HepG2 (cell line): ENCODE measurements at regions not wholly inside any gene's neighbourhood (a gene's known extent, or its start where the extent isn't known, plus 50 kb on each side); places are given as distances from the start of the nearest gene placed in this dataset.

Source experiments
- ATAC-seq: fragments of 200-7000 bp; cut with Tn5 transposase; 3 replicates; pipeline ENCODE4 v1.9.1; 2020; ENCODE audit warnings: mild to moderate bottlenecking, moderate library complexity
- BruUV-seq: library from RNA; stranded (reverse); fragments of 400-500 nt; replicated peaks from 2 replicates; lab custom pipeline; 2021; lab: Mats Ljungman, UMichigan
- CTCF ChIA-PET: fragments of 300-600 bp; formaldehyde crosslinking; extraction: SDS; loops from one replicate; lab custom pipeline; 2021; ENCODE audit warnings: low total read pairs, inconsistent platforms, low intra/inter-chr PET ratio; lab: Yijun Ruan, JAX
- POLR2A ChIA-PET: fragments of 350-600 bp; sonication (Branson Sonifier 250); formaldehyde crosslinking; loops from one replicate; lab custom pipeline; 2020; ENCODE audit warnings: antibody characterized with exemption, inconsistent platforms; lab: Yijun Ruan, JAX
- DNase-seq: peaks from one replicate; pipeline ENCODE4 v3.0.0-alpha.2; 2015; ENCODE audit warnings: low spot score
- FAIRE-seq: peaks from 3 replicates; lab custom pipeline; 2011; peaks lifted over from hg19 to GRCh38; lab: Jason Lieb, UNC
- H2AFZ ChIP-seq: one replicate; pipeline ENCODE4 v1.6.1; 2011; ENCODE audit warnings: low read length, inconsistent platforms
- H3K27ac ChIP-seq: fragments of 300-600 bp; 3 replicates; pipeline ENCODE4 v1.8.0; 2011; ENCODE audit warnings: mixed run types, mild to moderate bottlenecking, mixed read lengths, low read length, inconsistent platforms; ENCODE audit not compliant: insufficient read depth; ENCODE audit errors: extremely low read length
- H3K27me3 ChIP-seq, 2 experiments: fragments of 200-600 bp in 1 of 2; 2 replicates in 1 of 2; 3 replicates in 1 of 2; pipeline versions ENCODE4 v1.6.0 to v1.8.0; 2011; ENCODE audit warnings: low read length in 2 of 2, mild to moderate bottlenecking in 2 of 2, moderate library complexity in 2 of 2, inconsistent platforms in 1 of 2; ENCODE audit not compliant: insufficient read depth in 2 of 2, control insufficient read depth in 1 of 2
- H3K36me3 ChIP-seq, 2 experiments: fragments of 200-600 bp in 1 of 2; replicated peaks in 1 of 2; 2 replicates in 1 of 2; 3 replicates in 1 of 2; pipeline versions ENCODE4 v1.5.1 to v1.8.0; 2011; ENCODE audit warnings: low read length in 2 of 2, inconsistent platforms in 1 of 2; ENCODE audit not compliant: insufficient read depth in 2 of 2, control insufficient read depth in 1 of 2
- H3K4me1 ChIP-seq: 2 replicates; pipeline ENCODE4 v1.5.1; 2012; ENCODE audit warnings: low read length, inconsistent platforms; ENCODE audit not compliant: insufficient read depth
- H3K4me2 ChIP-seq: 2 replicates; pipeline ENCODE4 v1.6.0; 2011; ENCODE audit warnings: low read depth, low read length, inconsistent platforms
- H3K4me3 ChIP-seq, 3 experiments: fragments of 200-600 bp in 1 of 3; sonication (generic), shearing (Covaris generic) in 1 of 3; replicated peaks in 1 of 3; 2 replicates each; pipeline ENCODE4 v1.5.1; 2011 to 2016; ENCODE audit warnings: low read length in 3 of 3, inconsistent platforms in 2 of 3, low read depth in 2 of 3, mild to moderate bottlenecking in 2 of 3, control low read depth in 1 of 3, mixed read lengths in 1 of 3; ENCODE audit not compliant: insufficient read depth in 1 of 3
- H3K79me2 ChIP-seq: one replicate; pipeline ENCODE4 v1.6.1; 2011; ENCODE audit warnings: low read length, inconsistent platforms; ENCODE audit not compliant: insufficient read depth
- H3K9ac ChIP-seq: 2 replicates; pipeline ENCODE4 v1.6.0; 2011; ENCODE audit warnings: mild to moderate bottlenecking, low read depth, low read length, inconsistent platforms; ENCODE audit not compliant: insufficient read depth
- H3K9me3 ChIP-seq: 2 replicates; pipeline ENCODE4 v1.5.1; 2012; ENCODE audit warnings: mild to moderate bottlenecking, low read length
- H4K20me1 ChIP-seq: 2 replicates; pipeline ENCODE4 v1.6.0; 2011; ENCODE audit warnings: inconsistent platforms, mild to moderate bottlenecking, low read length, moderate library complexity; ENCODE audit not compliant: insufficient read depth
- BCL6 ChIP-seq: IDR thresholded peaks from 2 replicates; pipeline ENCODE4 v1.6.1; 2016; ENCODE audit warnings: missing genetic modification reagents, missing compliant biosample characterization
- HNRNPH1 ChIP-seq: fragments of 200-400 bp; formaldehyde crosslinking; optimal IDR thresholded peaks from 2 replicates; pipeline ENCODE3; 2017; ENCODE audit warnings: mild to moderate bottlenecking, low read depth, low read length
- HOXD1 ChIP-seq: sonication (generic); formaldehyde crosslinking; IDR thresholded peaks from 2 replicates; pipeline ENCODE4 v1.5.0; 2020; ENCODE audit warnings: missing genetic modification reagents
- JUNB ChIP-seq: sonication (generic); formaldehyde crosslinking; IDR thresholded peaks from 2 replicates; pipeline ENCODE4 v1.8.0; 2022; ENCODE audit warnings: missing genetic modification reagents, mild to moderate bottlenecking, borderline replicate concordance
- NR1H2 ChIP-seq: sonication (generic); formaldehyde crosslinking; IDR thresholded peaks from 2 replicates; pipeline ENCODE4 v1.8.1; 2022; ENCODE audit warnings: low read depth, missing genetic modification reagents, borderline replicate concordance
- PAF1 ChIP-seq: IDR thresholded peaks from 2 replicates; pipeline ENCODE4 v1.6.1; 2016; ENCODE audit warnings: missing genetic modification reagents, missing compliant biosample characterization
- POLR2G ChIP-seq: fragments of 200-400 bp; formaldehyde crosslinking; IDR thresholded peaks from 2 replicates; pipeline ENCODE4 v1.6.1; 2018; ENCODE audit warnings: mild to moderate bottlenecking, low read depth, low read length, moderate library complexity
- RNF2 ChIP-seq: fragments of 450-650 bp; conservative IDR thresholded peaks from 2 replicates; pipeline ENCODE4 v1.6.1; 2016; ENCODE audit warnings: low read depth
- TCF12 ChIP-seq, 2 experiments: fragments of 450-650 bp in 1 of 2; sonication (generic) in 1 of 2; formaldehyde crosslinking in 1 of 2; IDR thresholded peaks; 2 replicates each; pipeline versions ENCODE4 v1.6.1 to v1.8.0; 2017 to 2022; ENCODE audit warnings: antibody characterized with exemption in 1 of 2, mild to moderate bottlenecking in 1 of 2, missing genetic modification reagents in 1 of 2, moderate library complexity in 1 of 2
- ZFP91 ChIP-seq: sonication (generic); formaldehyde crosslinking; IDR thresholded peaks from 2 replicates; pipeline ENCODE4 v1.9.0; 2022; ENCODE audit warnings: missing genetic modification reagents, mild to moderate bottlenecking, borderline replicate concordance
- ZNF607 ChIP-seq: sonication (generic); formaldehyde crosslinking; IDR thresholded peaks from 2 replicates; pipeline ENCODE4 v1.5.1; 2020; ENCODE audit warnings: missing genetic modification reagents, mild to moderate bottlenecking, borderline replicate concordance
- ZNF609 ChIP-seq: sonication (generic); formaldehyde crosslinking; IDR thresholded peaks from 2 replicates; pipeline ENCODE4 v1.4.0; 2020; ENCODE audit warnings: mild to moderate bottlenecking, missing genetic modification reagents, borderline replicate concordance
- ZNF713 ChIP-seq: sonication (generic); formaldehyde crosslinking; IDR thresholded peaks from 2 replicates; pipeline ENCODE4 v1.4.0; 2020; ENCODE audit warnings: mild to moderate bottlenecking, missing genetic modification reagents
- WGBS: methylation state at CpG from one replicate; pipeline ENCODE4 v1.1.6; 2017; ENCODE audit warnings: low lambda C conversion rate; 5-methylcytosine and 5-hydroxymethylcytosine counted together
- in situ Hi-C: cut with HindIII; loops from 2 replicates; pipeline ENCODE4 v1.10.0; 2017; ENCODE audit warnings: low pct_unique_long_range_greater_than_20kb; ENCODE audit not compliant: extremely low pct_ligation_motif_present
- intact Hi-C: fragments of 100-400 bp; cut with micrococcal nuclease; formaldehyde crosslinking; loops from one replicate; pipeline ENCODE4 v1.10.0; 2022; ENCODE audit not compliant: unreplicated experiment

- H4K20me1 ChIP-seq, result no peaks in the 10 kb centered on the region
- 0% methylated on average over 2 of the region's 2 CpGs for WGBS
- in situ Hi-C loops (no loop called here), intact Hi-C loops (no loop called here)
- no peaks in the 10 kb centered on the region for H3K79me2 ChIP-seq
- H3K4me1 ChIP-seq, result no peaks in the 10 kb centered on the region
- no peak overlapping the region for H3K27ac ChIP-seq
- H3K9me3 ChIP-seq, result peaks cover 27% of the 10 kb centered on the region; the same call in 1 of the 2 replicates
- BruUV-seq, result no TSS peak
- CTCF ChIA-PET, result no interaction called here
- H3K4me2 ChIP-seq, result no peak overlapping the region
- H3K9ac ChIP-seq, result no peak overlapping the region
- no peak for TF ChIP-seq HNRNPH1
- TF ChIP-seq JUNB, result no peak
- no peak for TF ChIP-seq PAF1
- TF ChIP-seq BCL6 (CRISPR knock-in tag), result no peak
- TF ChIP-seq ZNF607 (CRISPR knock-in tag), result no peak
- no peak for TF ChIP-seq RNF2
- TF ChIP-seq TCF12 (IDR thresholded peaks at IDR 0.05), result no peak
- TF ChIP-seq TCF12 (CRISPR knock-in tag; IDR thresholded peaks at IDR 0.05), result no peak
- TF ChIP-seq POLR2G, result no peak
- TF ChIP-seq HOXD1 (CRISPR knock-in tag), result no peak
- no peak for TF ChIP-seq ZNF609 (CRISPR knock-in tag)
- no peak for TF ChIP-seq ZNF713 (CRISPR knock-in tag)
- TF ChIP-seq ZFP91 (CRISPR knock-in tag), result no peak
- no peak for TF ChIP-seq NR1H2 (CRISPR knock-in tag)
- TF ChIP-seq, all 625 proteins: peak for 0
- Histone ChIP-seq H2AFZ (no peak overlapping the region), H3K4me3 (no peak overlapping the region), H3K27me3 (no peaks in the 10 kb centered on the region), H3K36me3 (no peaks in the 10 kb centered on the region)
- ATAC-seq, result no peak
- DNase-seq, result no peak
- no peak for FAIRE-seq
- POLR2A ChIA-PET, result no interaction called here
Measured at GRCh38 chr13:68099631-68100030, 869.5 kb upstream of the PCDH9 start.
